GM21515 (cell line): ENCODE measurements at regions not wholly inside any gene's neighbourhood (a gene's known extent, or its start where the extent isn't known, plus 50 kb on each side); places are given as distances from the start of the nearest gene placed in this dataset.

Source experiments
- ATAC-seq: cut with Tn5 transposase; IDR thresholded peaks from one replicate; pipeline ENCODE4 v1.9.1; 2021; ENCODE audit not compliant: unreplicated experiment

GRCh38 chr4:121277194-121278105 lies 103.4 kb downstream of the QRFPR start:
- ATAC-seq = no peak

- ATAC-seq = no peak
Measured at GRCh38 chr4:121273191-121273590, 107.6 kb downstream of the QRFPR start.

- peak; percentile 87 for ATAC-seq
Measured at GRCh38 chr4:121272526-121272925, 108.3 kb downstream of the QRFPR start.

DNA sequence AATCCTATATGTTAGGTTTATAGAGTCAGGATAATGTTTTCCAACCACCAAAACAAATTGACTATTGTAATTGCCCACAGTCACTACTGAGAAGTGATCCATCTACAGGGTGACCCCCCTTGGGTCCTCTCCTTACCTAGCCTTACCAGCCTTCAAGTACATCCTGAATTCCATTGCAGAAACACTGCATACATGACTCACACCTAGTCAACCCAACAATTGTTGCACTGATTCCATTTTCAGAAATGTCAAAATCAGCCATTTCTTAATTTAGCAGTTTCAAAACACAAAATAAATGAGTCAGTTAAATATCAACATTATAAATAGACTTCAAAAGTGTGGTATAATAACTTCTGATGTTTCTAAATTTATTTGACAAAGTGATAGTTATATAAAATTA lies 106.3 kb upstream of the TNIP3 start:
- ATAC-seq = no peak

GRCh38 chr4:121269001-121269400 lies 104.9 kb upstream of the TNIP3 start:
- ATAC-seq = no peak

- no peak for ATAC-seq
Measured at GRCh38 chr4:121266982-121267381, 102.9 kb upstream of the TNIP3 start.

DNA sequence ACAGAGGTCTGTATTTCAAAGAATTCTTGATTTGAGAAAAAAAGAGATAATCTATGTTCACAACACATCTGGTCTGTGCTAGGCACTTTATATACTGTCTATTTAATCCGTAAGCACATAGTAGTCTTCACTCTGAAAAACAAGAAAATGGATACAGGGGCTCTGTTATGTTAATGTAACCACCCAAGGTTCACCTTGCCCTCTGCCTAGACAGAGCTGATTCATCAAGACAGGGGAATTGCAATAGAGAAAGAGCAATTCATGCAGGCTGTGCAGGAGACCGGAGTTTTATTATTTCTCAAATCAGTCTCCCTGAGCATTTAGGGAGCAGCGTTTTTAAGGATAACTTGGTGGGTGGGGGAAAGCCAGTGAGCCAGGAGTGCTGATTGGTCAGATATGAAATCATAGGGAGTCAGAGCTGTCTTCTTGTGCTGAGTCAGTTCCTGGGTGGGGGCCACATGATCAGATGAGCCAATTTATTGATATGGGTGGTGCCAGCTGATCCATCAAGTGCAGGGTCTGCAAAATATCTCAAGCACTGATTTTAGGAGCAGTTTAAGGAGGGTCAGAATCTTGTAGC lies 92.9 kb upstream of the TNIP3 start:
- no peak for ATAC-seq

GRCh38 chr4:121255986-121256750 lies 92.0 kb upstream of the TNIP3 start:
- peak; percentile 98 for ATAC-seq

GRCh38 chr4:121253961-121254360 lies 89.8 kb upstream of the TNIP3 start:
- ATAC-seq = no peak

- ATAC-seq = no peak
Measured at GRCh38 chr4:121252224-121252806, 88.2 kb upstream of the TNIP3 start.

GRCh38 chr4:121248747-121249146 lies 84.6 kb upstream of the TNIP3 start:
- ATAC-seq = no peak

DNA sequence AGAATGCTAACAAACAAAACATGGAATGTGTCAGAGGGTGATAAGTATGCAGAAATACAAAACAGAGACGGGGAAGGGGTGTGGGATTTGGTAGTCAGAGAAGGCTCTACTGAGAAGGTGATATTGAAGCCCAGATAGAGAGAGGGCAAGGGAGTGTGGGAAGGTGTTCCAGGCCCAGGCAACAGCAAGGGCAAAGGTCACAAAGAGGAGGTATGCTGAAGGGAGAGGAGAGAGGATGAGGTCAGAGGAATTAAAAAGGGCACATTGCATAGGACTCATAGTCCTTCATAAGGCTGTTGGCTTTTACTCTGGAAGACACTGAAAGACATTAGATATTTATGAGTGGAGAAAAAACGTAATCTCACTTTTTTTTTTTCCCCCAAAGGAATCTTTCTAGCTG lies 82.6 kb upstream of the TNIP3 start:
- ATAC-seq = no peak

- no peak for ATAC-seq
Measured at GRCh38 chr4:121243485-121243884, 79.4 kb upstream of the TNIP3 start.

- no peak for ATAC-seq
Measured at GRCh38 chr4:121242188-121242750, 78.1 kb upstream of the TNIP3 start.

GRCh38 chr4:121239951-121240350 lies 75.8 kb upstream of the TNIP3 start:
- no peak for ATAC-seq

DNA sequence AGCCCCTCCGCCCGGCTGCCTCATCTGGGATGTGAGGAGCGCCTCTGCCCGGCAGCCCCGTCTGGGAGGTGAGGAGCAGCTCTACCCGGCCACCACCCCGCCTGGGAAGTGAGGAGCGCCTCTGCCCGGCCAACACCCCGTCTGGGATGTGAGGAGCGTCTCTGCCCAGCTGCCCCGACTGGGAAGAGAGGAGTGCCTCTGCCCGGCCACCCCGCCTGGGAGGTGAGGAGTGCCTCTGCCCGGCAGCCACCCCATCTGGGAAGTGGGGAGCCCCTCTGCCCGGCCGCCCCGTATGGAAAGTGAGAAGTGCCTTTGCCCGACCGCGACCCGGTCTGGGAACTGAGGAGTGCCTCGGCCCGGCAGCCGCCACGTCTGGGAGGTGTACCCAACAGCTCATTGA lies 74.3 kb upstream of the TNIP3 start:
- ATAC-seq = no peak

DNA sequence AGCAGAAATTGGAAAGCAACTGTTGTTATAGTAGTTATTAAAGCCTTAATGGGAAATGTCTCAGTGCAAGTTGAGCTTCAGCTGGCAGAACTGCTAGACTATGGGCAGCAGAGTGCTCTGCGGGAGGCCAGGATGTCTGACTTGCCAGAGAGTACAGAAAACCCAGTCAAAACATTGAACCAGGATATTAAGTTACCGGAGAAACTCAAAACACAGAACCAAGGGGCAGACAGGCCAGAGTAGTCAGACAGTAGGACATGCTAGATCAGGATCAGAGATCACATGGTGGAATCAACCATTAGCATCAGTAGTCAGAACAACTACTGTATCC lies 72.9 kb upstream of the TNIP3 start:
- ATAC-seq = no peak

GRCh38 chr4:121236353-121237068 lies 72.4 kb upstream of the TNIP3 start:
- ATAC-seq = no peak

- ATAC-seq = no peak
Measured at GRCh38 chr4:121233982-121234381, 69.9 kb upstream of the TNIP3 start.

DNA sequence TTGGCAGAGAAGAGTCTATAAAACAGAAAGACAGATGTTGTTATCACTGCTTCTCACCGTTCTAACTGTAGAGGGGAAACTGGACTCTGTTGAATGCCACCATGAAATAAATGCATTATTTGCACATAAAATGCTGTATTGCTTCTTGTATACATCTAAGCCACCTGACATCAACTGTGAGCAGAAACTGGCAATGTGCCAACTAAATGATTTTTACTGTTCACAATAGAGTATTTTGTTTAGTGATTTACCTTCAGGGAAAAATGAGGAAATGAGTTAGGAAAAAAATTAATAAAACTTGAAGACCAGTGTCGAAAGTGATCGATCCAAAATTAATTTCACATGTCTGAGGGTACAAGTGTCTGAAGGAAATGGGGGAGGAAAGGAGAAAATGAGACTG lies 65.9 kb upstream of the TNIP3 start:
- ATAC-seq = no peak

- ATAC-seq = no peak
Measured at GRCh38 chr4:121228848-121229247, 64.7 kb upstream of the TNIP3 start.
